Suprapubic skin (tissue), 4 donors: ENCODE measurements at regions not wholly inside any gene's neighbourhood (a gene's known extent, or its start where the extent isn't known, plus 50 kb on each side); places are given as distances from the start of the nearest gene placed in this dataset.

ENCODE experiments used
- DNase-seq, 2 donors: peaks; one replicate each; pipeline ENCODE4 v3.0.0-alpha.2; 2019; ENCODE audit warnings: low spot score in 2 of 2
- H3K27ac ChIP-seq: fragments of 200-600 bp; sonication (generic); one replicate; pipeline ENCODE4 v1.5.1; 2019
- H3K27me3 ChIP-seq: fragments of 200-600 bp; sonication (generic); one replicate; pipeline ENCODE4 v1.5.1; 2019
- H3K36me3 ChIP-seq: fragments of 200-600 bp; sonication (generic); one replicate; pipeline ENCODE4 v1.5.1; 2019
- H3K4me1 ChIP-seq: fragments of 200-600 bp; sonication (generic); one replicate; pipeline ENCODE4 v1.5.1; 2019
- H3K4me3 ChIP-seq: fragments of 200-600 bp; sonication (generic); one replicate; pipeline ENCODE4 v1.5.1; 2019; ENCODE audit warnings: mild to moderate bottlenecking
- H3K9me3 ChIP-seq: fragments of 200-600 bp; sonication (generic); one replicate; pipeline ENCODE4 v1.5.1; 2019
- CTCF ChIP-seq, 2 donors: fragments of 200-600 bp in 1 of 2; fragments of 450-650 bp in 1 of 2; sonication (generic) in 1 of 2; IDR thresholded peaks; one replicate each; pipeline ENCODE4 v1.5.1; 2016 to 2019; ENCODE audit warnings: antibody characterized with exemption in 2 of 2, mild to moderate bottlenecking in 1 of 2, moderate library complexity in 1 of 2
- EP300 ChIP-seq: sonication (generic); formaldehyde crosslinking; IDR thresholded peaks from one replicate; pipeline ENCODE4 v1.6.1; 2017; ENCODE audit warnings: antibody characterized with exemption
- POLR2A ChIP-seq, 2 donors: fragments of 450-650 bp; IDR thresholded peaks; one replicate each; pipeline ENCODE4 v1.6.1; 2017; ENCODE audit warnings: antibody characterized with exemption in 2 of 2, mild to moderate bottlenecking in 2 of 2, moderate library complexity in 2 of 2
- POLR2AphosphoS5 ChIP-seq, 3 donors: sonication (generic); formaldehyde crosslinking; IDR thresholded peaks; one replicate each; pipeline ENCODE4 v1.6.1; 2017; ENCODE audit warnings: antibody characterized with exemption in 3 of 3
- WGBS: methylation state at CpG from one replicate; pipeline ENCODE4 v1.1.5; 2018; 5-methylcytosine and 5-hydroxymethylcytosine counted together

DNA sequence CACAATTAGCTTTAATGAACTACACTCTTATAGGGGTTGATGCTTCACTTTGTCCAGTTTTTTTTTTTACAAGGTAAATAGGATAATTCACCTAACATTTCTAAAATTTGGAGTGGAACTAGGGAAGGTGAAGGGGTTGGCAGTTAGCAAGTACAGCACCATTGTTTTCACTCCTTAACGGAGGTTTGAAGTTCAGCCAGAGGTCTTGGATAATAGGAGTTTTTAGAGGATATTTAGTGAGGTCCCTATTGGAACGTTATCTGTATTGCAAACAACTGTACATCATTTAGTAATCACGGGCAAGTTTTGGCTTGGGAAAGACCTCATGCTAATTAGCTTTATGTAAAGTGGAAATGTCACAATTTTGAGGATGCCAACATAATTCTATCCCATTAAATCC is 52.3 kb upstream of the TBX18 start:
- no peaks in the 10 kb centered on the region for H3K4me1 ChIP-seq
- H3K9me3 ChIP-seq, result no peaks in the 10 kb centered on the region
- H3K36me3 ChIP-seq, result no peaks in the 10 kb centered on the region
- H3K27me3 ChIP-seq, result no peaks in the 10 kb centered on the region
- 69% methylated on average over 3 of the region's 3 CpGs for WGBS
- no peak overlapping the region for H3K27ac ChIP-seq
- TF ChIP-seq EP300 (no peak), POLR2AphosphoS5 (IDR thresholded peaks at IDR 0.05) (no peak), CTCF (IDR thresholded peaks at IDR 0.05) (no peak), POLR2A (IDR thresholded peaks at IDR 0.05) (no peak)
- H3K4me3 ChIP-seq, result no peak overlapping the region
- DNase-seq, result no peak

- Histone ChIP-seq H3K4me1 (no peaks in the 10 kb centered on the region), H3K36me3 (no peaks in the 10 kb centered on the region), H3K9me3 (no peaks in the 10 kb centered on the region), H3K27me3 (no peaks in the 10 kb centered on the region), H3K4me3 (no peak overlapping the region), H3K27ac (no peak overlapping the region)
- no peak for TF ChIP-seq POLR2AphosphoS5 (IDR thresholded peaks at IDR 0.05)
- no peak for DNase-seq
- 82% methylated on average over 3 of the region's 3 CpGs for WGBS
These were observed 51.7 kb upstream of the TBX18 start for GRCh38 chr6:84815896-84816735.
